GM21447 (cell line): ENCODE measurements at regions not wholly inside any gene's neighbourhood (a gene's known extent, or its start where the extent isn't known, plus 50 kb on each side); places are given as distances from the start of the nearest gene placed in this dataset.

Experiments
- ATAC-seq: cut with Tn5 transposase; IDR thresholded peaks from one replicate; pipeline ENCODE4 v1.9.1; 2021; ENCODE audit not compliant: unreplicated experiment

- ATAC-seq: no peak
Measured at GRCh38 chr11:28582506-28582905, 474.3 kb downstream of the METTL15 start.

DNA sequence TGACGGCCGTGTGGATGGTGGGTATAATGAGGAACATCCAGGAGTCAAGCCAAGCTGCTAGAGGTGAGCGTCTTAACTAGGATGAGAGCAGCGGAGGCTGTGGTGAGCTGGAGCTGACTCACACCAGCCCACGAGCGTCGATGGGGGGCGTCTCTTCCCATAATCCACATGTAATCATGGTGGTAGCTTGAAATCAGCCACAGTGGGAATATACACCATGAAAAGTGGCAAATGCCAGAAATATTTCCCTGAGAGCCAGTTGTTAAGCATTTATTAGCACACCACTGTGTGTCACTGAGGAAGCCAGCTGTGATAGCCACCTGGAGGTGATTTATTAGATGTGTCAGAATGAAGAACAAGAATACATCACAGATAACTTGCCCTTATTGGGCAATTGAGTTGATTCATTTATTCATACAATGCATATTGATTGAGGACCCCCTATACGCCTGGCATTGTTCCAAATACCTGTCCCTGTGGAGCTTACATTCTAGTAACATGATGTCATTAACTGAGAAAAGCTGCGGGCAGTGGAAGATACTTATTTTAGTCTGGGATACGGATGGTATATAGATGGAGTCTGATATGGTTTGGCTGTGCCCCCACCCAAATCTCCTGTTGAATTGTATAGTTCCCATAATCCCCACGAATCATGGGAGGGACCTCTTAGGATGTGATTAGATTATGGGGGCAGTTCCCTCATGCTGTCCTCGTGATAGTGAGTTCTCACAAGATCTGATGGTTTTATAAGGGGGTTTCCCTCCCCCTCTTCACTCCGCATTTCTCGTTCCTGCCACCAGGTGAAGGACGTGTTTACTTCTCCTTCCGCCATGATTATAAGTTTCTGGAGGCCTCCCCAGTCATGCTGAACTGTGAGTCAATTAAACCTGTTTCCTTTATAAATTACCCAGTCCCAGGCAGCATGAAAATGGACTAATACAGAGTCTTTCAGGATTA, 473.4 kb downstream of the METTL15 start:
- ATAC-seq: no peak

DNA sequence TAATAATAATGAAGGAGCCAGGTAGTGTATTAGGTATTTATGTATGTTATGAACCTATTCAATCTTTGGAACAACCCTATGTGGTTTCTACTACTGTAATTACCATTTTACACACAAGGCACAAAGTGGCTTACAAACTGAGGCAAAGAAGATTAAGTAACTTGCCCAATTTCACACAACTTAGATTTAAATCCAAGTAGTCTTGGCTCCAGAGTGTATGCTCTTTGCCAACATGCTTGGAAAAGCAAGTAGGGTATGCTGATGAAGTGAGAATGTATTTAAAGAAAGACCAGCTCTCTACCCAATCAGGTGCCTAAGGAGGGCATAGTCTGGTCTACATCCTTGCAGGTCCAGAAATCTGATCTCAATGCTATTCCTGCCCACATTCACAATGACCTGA, 463.2 kb downstream of the METTL15 start:
- no peak for ATAC-seq

GRCh38 chr11:28569106-28569505, 460.9 kb downstream of the METTL15 start:
- ATAC-seq: no peak

- no peak for ATAC-seq
Measured at GRCh38 chr11:28566339-28567089, 458.3 kb downstream of the METTL15 start.

DNA sequence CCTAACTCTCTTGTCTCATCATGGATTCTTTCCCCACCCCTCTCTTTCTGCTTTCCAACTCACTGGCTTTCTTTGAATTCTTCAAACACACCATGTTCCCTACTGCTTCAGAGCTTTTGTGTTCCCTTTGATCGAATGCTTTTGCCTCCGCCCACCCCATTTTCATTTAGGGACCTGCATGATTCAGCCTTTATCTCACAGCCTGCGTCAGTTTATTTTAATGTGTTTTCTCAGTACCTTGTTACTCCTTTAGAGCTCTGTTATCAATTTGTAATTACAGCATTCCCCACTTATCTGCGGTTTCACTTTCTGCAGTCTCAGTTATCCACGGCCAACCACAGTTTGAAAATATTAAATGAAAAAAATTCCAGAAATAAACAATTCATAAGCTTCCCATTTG, 451.3 kb downstream of the METTL15 start:
- no peak for ATAC-seq

GRCh38 chr11:28547321-28547741, 439.1 kb downstream of the METTL15 start:
- ATAC-seq: no peak

DNA sequence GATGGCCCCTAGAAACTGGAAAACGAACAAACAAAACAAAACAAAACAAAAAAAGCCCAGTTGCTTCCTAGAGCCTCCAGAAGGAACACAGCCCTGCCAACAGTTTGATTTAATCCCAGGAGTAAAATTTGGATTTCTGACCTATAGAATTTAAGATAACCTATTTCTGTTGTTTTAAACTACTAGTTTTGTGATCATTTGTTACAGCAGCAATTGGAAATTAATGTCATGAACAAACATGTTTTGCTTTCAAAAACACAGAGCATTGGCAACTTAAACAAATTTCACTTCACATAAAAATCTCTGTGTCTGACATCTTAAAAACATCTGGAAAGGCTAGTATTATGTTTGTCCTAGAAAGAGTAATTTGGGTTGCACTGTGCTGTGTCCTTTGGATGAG, 437.3 kb downstream of the METTL15 start:
- no peak for ATAC-seq

- no peak for ATAC-seq
Measured at GRCh38 chr11:28542561-28542960, 434.4 kb downstream of the METTL15 start.

DNA sequence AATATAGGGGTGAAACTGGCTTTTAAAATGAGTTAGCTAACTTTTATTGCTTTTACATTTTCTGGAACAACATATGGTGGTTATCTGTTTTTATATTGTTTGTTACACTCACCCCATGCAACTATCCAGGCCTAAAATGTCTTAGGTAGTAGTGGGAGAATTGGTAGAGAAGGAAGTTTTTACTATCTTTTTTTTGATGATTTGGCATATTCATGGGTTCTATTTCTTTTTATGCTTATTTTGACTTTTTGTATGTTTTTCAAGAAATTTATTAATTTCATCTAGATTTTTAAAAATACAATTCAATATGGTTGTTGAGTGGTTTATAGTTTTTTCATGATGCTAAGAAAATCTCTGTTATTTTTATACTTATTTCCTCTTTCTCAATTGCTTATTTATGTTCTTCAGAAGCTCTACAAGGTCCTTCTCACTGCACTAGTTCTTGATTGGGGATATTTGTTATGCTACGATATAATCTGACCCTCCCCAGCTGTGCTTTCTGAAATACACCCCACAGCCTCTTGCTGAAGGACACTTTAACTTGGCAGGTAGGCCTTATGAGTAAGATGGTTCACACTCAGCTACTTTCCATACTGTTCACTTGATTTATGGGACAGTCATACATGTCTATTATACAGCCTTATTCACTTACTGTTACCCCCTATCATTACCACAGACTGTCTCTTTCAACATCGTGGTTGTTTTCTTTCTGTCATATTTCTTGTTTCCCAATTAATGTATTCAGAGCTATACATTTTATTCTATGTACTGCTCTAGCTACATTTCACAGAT, 431.2 kb downstream of the METTL15 start:
- ATAC-seq: no peak

- ATAC-seq: no peak
Measured at GRCh38 chr11:28537822-28538221, 429.6 kb downstream of the METTL15 start.

DNA sequence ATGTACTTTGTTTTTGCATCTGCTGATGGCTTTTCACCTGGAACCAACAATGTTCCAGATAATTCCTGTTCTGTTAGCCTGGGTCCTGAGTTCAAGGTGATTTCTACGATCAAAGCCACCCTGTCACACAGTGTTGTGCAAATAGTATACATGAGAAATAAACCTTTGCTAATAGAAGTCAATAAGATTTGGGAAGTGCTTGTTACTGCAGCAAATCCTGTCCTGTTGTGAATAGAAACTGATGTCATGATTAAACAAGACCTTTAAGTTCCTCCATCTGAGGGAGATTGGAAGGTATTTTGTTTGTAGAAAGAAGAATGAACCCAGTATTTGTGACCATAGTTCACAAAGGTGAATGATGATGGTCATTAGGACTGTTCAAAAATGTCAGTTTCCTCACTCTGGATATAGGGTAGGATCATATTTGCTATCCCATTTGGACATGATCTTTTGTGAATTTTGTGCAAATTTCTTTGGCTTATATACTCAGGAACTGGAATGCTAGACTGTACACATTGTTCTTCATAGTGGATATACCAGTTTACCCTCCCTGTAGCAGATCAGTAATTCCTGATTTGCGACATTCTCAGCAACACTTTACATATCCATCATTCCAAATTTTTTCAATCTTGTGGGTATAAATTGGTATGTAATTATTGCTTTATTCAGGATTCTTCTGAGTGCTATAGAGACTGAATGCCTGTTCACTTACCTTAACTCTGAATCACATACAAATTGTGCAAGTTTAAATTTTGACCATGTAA, 428.5 kb downstream of the METTL15 start:
- ATAC-seq: no peak

DNA sequence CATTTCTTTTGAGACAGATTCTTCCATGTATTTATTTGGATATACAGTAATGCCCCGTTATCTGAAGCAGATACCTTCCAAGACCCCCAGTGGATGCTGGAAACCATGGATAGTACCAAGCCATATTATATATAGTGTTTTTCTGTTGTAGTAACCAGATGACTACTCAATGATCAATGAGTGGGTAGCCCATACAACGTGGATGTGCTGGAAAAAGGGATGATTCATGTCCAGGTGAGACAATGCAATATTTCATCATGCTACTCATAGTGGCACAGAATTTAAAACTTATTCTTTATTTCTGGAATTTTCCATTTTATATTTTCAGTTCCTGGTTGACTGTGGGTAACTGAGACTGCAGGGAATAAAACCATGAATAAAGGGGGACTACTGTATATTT, 427.5 kb downstream of the METTL15 start:
- no peak for ATAC-seq

DNA sequence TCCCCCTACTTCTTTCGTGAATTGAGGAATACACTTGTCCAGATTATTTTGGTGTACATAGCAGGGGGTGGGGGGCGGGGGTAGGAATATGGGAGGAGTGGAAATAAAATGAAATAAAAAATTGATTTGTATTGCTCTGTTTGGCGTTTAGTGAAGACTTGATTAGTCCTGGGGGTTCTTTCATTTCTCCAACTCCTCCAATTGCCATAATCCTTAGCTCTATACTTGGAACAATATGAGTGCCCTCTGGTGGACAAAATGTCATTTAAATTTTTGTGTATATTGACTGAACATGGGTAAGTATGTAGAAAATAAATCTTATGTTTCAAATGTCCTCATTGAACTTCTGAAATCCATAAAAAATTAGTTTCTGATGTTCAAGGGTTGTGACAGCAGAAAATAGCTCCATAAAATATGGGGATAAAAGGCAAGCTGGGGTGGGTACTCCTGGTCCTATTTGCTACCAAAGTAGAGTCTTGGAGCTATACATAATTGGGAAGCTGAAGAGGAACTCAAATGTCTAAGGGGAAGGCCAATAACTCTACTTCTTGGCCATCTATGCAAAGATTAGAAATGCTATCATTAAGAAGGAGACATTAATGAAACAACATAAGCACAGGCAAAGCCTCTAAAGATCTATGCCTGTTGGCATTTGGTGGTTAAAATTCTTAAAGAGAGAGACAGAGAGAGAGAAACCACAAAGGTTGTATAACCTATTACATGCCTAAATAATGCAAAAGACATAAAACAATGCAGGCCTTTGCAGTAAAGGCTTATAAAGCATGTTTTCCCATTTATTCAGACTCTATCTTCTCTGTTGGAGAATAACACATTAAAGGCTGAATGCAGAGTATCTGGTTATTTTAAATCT, 421.6 kb downstream of the METTL15 start:
- ATAC-seq: no peak

DNA sequence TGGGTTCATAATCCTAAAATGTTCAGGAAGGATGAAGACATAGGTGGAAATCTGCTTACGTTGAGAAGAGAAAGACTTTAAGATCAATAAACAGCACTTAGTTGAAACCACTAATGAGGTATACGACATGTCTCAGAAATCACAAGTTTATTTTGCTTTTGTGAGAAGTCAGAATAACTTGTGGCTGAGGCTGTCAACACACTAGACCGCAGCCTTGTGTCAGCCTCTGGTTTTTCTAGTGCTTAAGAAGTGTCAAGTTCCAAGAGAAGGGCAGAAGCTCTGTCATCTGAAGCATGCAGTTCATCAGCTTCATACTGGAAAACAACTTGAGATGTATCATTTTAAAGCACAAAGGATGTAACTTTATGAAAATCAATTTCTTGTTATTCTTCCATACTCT, 420.9 kb downstream of the METTL15 start:
- ATAC-seq: no peak

- ATAC-seq: no peak
Measured at GRCh38 chr11:28528217-28528616, 420.0 kb downstream of the METTL15 start.

DNA sequence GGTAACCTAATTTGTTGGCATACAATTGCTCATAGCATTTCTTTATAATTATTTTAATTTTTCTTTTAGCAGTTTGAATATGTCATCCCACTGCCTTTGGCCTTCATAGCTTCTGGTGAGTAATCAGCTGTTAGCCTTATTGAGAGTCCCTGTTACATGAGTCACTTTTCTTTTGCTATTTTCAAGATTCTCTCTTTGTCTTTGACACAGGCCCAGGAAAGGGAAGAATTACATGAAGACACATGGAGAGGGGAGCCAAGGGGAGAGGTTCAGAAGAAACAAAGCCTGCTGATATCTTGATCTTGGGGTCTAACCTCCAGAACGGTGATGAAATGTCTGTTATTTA, 418.2 kb downstream of the METTL15 start:
- no peak for ATAC-seq

GRCh38 chr11:28525636-28526405, 417.6 kb downstream of the METTL15 start:
- ATAC-seq: no peak

DNA sequence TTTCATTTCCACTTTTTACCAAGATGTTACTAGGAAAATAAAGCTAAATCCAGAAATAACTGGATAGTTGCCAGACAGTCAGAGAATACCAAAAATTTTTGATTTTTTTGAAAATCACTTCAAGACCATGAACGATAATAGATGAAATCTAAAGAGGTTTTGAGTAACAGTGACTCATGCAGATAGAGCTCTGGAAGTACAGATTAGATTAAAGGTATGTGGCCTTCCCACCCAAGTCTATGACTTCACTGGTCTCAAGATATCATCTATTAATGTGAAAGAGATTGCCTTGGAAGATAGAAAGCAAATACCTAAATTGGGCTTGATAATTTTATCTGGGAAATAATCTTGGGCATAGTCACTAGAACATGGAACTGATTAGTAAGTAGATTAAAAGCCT, 415.9 kb downstream of the METTL15 start:
- ATAC-seq: no peak
